Esophagus muscularis mucosa (tissue), 4 donors: ENCODE measurements at regions not wholly inside any gene's neighbourhood (a gene's known extent, or its start where the extent isn't known, plus 50 kb on each side); places are given as distances from the start of the nearest gene placed in this dataset.
A peak's percentile ranks its signal among the peaks of the same experiment; 100 is the strongest.

Source experiments
- DNase-seq: peaks from one replicate; pipeline ENCODE4 v3.0.0-alpha.2; 2017; ENCODE audit errors: extremely low spot score
- H3K27ac ChIP-seq, 4 donors: fragments of 200-600 bp; sonication (generic); replicated peaks in 1 of 4; 1 replicate in 3 of 4; 2 replicates in 1 of 4; pipeline ENCODE4 v1.5.1; 2016 to 2019; ENCODE audit warnings: mild to moderate bottlenecking in 1 of 4
- H3K27me3 ChIP-seq, 4 donors: fragments of 200-600 bp; sonication (generic); one replicate each; pipeline versions ENCODE4 v1.5.1 to v1.6.0; 2016 to 2019
- H3K36me3 ChIP-seq, 4 donors: fragments of 200-600 bp; sonication (generic); one replicate each; pipeline ENCODE4 v1.5.1; 2016 to 2019
- H3K4me1 ChIP-seq, 4 donors: fragments of 200-600 bp; sonication (generic); one replicate each; pipeline ENCODE4 v1.5.1; 2016 to 2019
- H3K4me3 ChIP-seq, 4 donors: fragments of 200-600 bp; sonication (generic); 1 replicate in 2 of 4; 2 replicates in 2 of 4; pipeline ENCODE4 v1.5.1; 2016 to 2019; ENCODE audit warnings: mild to moderate bottlenecking in 4 of 4, moderate library complexity in 1 of 4
- H3K9me3 ChIP-seq, 4 donors: fragments of 200-600 bp; sonication (generic); 1 replicate in 3 of 4; 2 replicates in 1 of 4; pipeline ENCODE4 v1.5.1; 2016 to 2019
- EP300 ChIP-seq: sonication (generic); formaldehyde crosslinking; IDR thresholded peaks from one replicate; pipeline ENCODE4 v1.6.1; 2017; ENCODE audit warnings: antibody characterized with exemption
- POLR2A ChIP-seq: fragments of 450-650 bp; IDR thresholded peaks from one replicate; pipeline ENCODE4 v1.6.1; 2017; ENCODE audit warnings: antibody characterized with exemption, moderate library complexity, mild to moderate bottlenecking, low read depth
- POLR2AphosphoS5 ChIP-seq, 2 donors: sonication (generic); formaldehyde crosslinking; IDR thresholded peaks; one replicate each; pipeline ENCODE4 v1.6.1; 2017; ENCODE audit warnings: antibody characterized with exemption in 2 of 2
- WGBS: methylation state at CpG from one replicate; pipeline ENCODE4 v1.1.5; 2018; 5-methylcytosine and 5-hydroxymethylcytosine counted together
- intact Hi-C: fragments of 100-400 bp; cut with DNase I; formaldehyde crosslinking; loops from one replicate; pipeline ENCODE4 v1.15.1; 2023
- TF ChIP-seq, protein P1 (sequence below), 3 experiments: fragments of 200-600 bp in 2 of 3; fragments of 450-650 bp in 1 of 3; sonication (generic) in 2 of 3; IDR thresholded peaks; one replicate each; pipeline ENCODE4 v1.5.1; 2017 to 2019; ENCODE audit warnings: antibody characterized with exemption in 3 of 3, mild to moderate bottlenecking in 2 of 3, moderate library complexity in 1 of 3

DNA sequence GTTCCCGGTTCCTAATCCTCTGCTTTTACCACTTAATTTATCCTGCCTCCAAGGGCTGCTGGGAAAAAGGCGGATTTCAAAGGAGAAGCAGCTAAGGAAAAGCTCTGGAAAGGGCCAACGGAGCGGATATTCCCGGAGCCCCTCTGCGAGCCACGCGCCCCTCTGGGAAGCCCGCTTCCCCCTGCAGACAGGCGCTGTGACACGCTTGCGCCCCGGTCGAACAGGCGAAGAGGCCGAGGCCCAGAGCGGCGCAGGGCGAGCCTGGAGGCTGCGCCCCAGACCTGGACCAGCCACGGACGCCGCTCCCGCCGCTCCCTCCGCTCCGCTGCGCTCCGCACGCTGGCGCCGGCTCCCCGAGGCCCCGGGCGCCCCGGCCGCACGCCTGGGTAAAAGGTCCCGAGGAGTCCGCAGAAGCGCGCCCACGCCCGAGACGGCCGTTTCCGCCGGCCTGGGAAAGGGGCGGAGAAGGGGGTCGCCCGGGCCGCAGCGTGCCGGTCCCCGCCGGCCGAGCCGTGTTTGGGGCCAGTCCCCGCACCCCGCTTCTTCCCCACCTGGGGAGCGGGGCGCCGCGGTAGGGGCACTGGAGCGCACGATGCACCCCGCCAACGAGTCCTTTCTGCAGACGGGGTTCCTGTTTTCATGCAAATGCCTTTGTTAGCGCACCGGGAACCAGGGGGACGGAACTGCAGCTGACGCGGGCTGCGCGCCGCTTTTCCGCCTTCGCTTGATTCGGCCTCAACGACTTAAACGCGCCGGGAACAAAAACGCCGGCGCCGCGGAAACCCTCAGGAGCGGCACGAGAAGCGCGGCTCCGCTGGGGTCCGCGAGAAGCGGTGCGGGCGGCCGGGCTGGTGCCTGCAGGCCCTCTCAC lies 91.9 kb upstream of the SIRPA start:
- DNase-seq = no peak
- H3K9me3 ChIP-seq = no peaks in the 10 kb centered on the region
- 1% methylated on average over 28 of the region's 100 CpGs for WGBS
- H3K36me3 ChIP-seq = no peaks in the 10 kb centered on the region
- peak overlapping the region; percentile 56 to 66 (median 64) for H3K4me3 ChIP-seq
- H3K27ac ChIP-seq = peak overlapping the region; percentile 52 to 80 (median 60)
- no peak for TF ChIP-seq EP300
- TF ChIP-seq POLR2AphosphoS5 (IDR thresholded peaks at IDR 0.05) = peak; percentile 39 to 40
- intact Hi-C loops = loop anchor here (2.0 kb wide), 2 partner anchors 92 to 162 kb away; partner anchors contain the start of gene SIRPA
- H3K27me3 ChIP-seq = no peaks in the 10 kb centered on the region
- peaks cover 12 to 31% (median 29%) of the 10 kb centered on the region in 4 donors for H3K4me1 ChIP-seq

DNA sequence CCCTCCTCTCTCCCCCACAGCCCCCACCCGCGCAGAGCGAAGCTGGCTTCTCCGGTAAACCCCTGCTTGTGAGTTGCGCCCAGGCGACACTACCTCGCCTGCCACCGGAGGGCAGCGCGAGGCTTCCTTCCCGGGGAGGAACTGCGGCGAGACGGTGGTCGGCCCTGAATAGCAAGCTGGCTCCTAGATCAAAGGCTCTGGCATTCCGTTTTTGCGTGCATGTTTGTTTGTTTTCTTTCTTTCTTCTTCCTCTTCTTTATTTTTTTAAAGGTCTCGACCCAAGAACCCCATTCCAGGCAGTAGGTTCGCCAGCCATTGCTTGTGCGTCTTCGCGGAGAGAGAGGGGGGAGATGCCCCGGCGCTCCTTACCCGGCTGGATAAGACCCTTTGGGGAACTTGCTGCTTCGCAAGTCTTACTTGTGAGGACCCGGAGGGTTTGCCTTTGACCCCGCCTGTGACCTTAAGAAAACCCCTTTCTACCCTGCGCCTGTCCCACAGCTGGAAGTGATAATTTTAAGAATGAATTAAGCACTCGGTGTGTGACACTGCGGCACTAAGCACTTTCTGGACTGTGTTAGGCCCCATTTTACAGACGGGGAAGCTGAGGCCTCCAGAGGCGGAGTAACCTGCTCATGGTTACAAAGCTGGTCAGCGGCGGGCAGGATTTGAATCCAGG lies 92.7 kb upstream of the SIRPA start:
- H3K36me3 ChIP-seq = no peaks in the 10 kb centered on the region
- H3K4me3 ChIP-seq = peak overlapping the region; percentile 56 to 66 (median 64)
- no peaks in the 10 kb centered on the region for H3K27me3 ChIP-seq
- under 1% methylated on average over 32 of the region's 35 CpGs for WGBS
- no peaks in the 10 kb centered on the region for H3K9me3 ChIP-seq
- no peak for DNase-seq
- H3K4me1 ChIP-seq = peaks cover 12 to 31% (median 29%) of the 10 kb centered on the region in 4 donors
- intact Hi-C loops = loop anchor here (2.0 kb wide), 2 partner anchors 92 to 162 kb away; partner anchors contain the start of gene SIRPA
- TF ChIP-seq, protein P1, sequence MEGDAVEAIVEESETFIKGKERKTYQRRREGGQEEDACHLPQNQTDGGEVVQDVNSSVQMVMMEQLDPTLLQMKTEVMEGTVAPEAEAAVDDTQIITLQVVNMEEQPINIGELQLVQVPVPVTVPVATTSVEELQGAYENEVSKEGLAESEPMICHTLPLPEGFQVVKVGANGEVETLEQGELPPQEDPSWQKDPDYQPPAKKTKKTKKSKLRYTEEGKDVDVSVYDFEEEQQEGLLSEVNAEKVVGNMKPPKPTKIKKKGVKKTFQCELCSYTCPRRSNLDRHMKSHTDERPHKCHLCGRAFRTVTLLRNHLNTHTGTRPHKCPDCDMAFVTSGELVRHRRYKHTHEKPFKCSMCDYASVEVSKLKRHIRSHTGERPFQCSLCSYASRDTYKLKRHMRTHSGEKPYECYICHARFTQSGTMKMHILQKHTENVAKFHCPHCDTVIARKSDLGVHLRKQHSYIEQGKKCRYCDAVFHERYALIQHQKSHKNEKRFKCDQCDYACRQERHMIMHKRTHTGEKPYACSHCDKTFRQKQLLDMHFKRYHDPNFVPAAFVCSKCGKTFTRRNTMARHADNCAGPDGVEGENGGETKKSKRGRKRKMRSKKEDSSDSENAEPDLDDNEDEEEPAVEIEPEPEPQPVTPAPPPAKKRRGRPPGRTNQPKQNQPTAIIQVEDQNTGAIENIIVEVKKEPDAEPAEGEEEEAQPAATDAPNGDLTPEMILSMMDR (IDR thresholded peaks at IDR 0.05) = peak; percentile 50 to 80 (median 64)
- TF ChIP-seq EP300 = no peak
- no peak for TF ChIP-seq POLR2A
- peak in 1 of 2 donors; percentile 28 for TF ChIP-seq POLR2AphosphoS5 (IDR thresholded peaks at IDR 0.05)
- H3K27ac ChIP-seq = peak overlapping the region; percentile 52 to 80 (median 60)

DNA sequence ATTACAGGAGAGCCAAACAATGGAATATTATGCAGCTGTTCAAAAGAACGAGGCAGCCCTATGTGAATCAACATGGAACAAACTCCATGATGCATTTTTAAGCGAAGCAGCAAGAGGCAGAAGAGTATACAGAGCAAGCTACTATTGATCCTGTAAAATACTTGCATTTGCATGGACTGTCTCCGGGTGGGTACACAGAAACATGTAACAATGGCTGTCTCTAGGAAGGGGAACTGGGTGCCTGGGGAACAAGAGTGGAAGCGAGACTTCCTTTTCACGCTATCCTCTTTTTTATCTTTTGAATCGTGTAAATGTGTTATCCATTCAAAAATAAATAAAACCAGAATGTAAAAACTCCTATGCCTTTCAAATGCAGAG lies 93.3 kb upstream of the SIRPA start:
- no peaks in the 10 kb centered on the region for H3K36me3 ChIP-seq
- intact Hi-C loops = loop anchor here (2.0 kb wide), 2 partner anchors 93 to 163 kb away; partner anchors contain the start of gene SIRPA
- no peaks in the 10 kb centered on the region for H3K27me3 ChIP-seq
- peaks cover 12 to 31% (median 29%) of the 10 kb centered on the region in 4 donors for H3K4me1 ChIP-seq
- peak overlapping the region; percentile 56 to 66 (median 64) for H3K4me3 ChIP-seq
- no peak overlapping the region for H3K27ac ChIP-seq
- TF ChIP-seq POLR2AphosphoS5 (IDR thresholded peaks at IDR 0.05) (no peak), POLR2A (no peak), EP300 (no peak)
- TF ChIP-seq, protein P1 (IDR thresholded peaks at IDR 0.05) = no peak
- WGBS = 39% methylated on average over 6 of the region's 6 CpGs
- no peak for DNase-seq
- H3K9me3 ChIP-seq = no peaks in the 10 kb centered on the region

DNA sequence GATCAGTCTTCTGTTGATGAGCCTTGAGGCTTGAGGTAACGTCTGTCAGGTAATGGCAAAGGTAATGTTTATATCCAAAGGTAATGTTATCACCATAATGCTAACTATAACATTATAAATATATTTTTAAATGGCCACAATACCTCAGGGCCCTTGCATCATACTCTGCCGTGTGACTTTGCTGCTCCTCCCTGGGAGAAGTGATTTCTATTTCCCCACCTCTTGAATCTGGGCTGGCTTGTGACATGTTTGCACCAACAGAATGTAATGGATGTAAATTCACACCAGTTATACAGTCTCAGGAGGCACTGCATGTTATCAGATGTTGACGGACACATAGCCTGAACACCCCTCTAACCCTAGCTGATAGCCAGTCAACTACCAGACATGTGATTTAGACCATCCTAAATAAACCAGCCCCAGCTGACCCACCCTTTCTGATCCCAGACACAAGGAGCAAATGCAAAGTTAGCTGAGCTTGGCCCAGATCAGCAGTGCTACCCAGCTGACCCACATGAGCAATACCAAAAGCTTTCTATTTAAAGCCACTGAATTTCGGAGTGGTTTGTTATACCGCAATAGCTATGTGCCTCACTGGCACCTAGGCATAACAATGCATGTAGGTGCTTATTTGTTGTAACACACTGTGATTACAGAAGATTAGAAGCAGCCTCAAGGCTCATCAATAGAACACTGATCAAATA lies 93.8 kb upstream of the SIRPA start:
- intact Hi-C loops = no loop called here
- WGBS = 76% methylated on average over 4 of the region's 5 CpGs
- Histone ChIP-seq H3K36me3 (no peaks in the 10 kb centered on the region), H3K4me1 (peaks cover 12 to 31% (median 29%) of the 10 kb centered on the region in 4 donors), H3K9me3 (no peaks in the 10 kb centered on the region), H3K27ac (no peak overlapping the region), H3K4me3 (no peak overlapping the region), H3K27me3 (no peaks in the 10 kb centered on the region)
- TF ChIP-seq POLR2A = no peak
- no peak for TF ChIP-seq EP300
- no peak for TF ChIP-seq POLR2AphosphoS5 (IDR thresholded peaks at IDR 0.05)
- TF ChIP-seq, protein P1 (IDR thresholded peaks at IDR 0.05) = no peak
- DNase-seq = no peak
